ENCODE measurements at regions not wholly inside any gene's neighbourhood (a gene's known extent, or its start where the extent isn't known, plus 50 kb on each side); places are given as distances from the start of the nearest gene placed in this dataset.

DNA sequence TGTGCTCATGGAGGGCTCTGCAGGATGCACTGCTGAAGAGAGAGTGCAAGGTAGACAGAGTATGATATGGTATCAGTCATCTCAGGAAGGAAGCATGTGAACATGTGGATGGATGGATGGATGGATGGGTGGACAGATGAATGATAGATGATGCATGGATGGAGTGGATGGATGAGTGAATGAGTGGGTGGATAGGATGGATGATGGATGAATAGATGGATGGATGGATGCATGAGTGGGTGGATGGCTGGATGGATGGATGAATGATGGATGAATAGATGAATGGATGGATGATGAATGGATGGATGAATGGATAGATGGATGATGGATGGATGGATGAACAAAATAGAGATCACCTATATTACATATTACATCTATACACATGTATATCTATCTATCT lies 341.3 kb downstream of the DRD1 start:
- no peak overlapping the region for H3K27ac ChIP-seq (ENCODE audit: low read depth, low read length, poor library complexity, severe bottlenecking)
- intact Hi-C loops (cut with micrococcal nuclease; ENCODE audit: unreplicated experiment), result no loop called here
- no peaks in the 10 kb centered on the region for H3K27me3 ChIP-seq (replicated peaks; ENCODE audit: insufficient read depth, low read depth, low read length, poor library complexity)
- POLR2A ChIA-PET (ENCODE audit: low non-redundant PET), result no interaction called here
- no peak for DNase-seq (ENCODE audit: low spot score)
- no peak for TF ChIP-seq EZH2 (IDR thresholded peaks at IDR 0.05; ENCODE audit: borderline replicate concordance, low read depth, low read length, poor library complexity, severe bottlenecking)
- TF ChIP-seq, protein P1, sequence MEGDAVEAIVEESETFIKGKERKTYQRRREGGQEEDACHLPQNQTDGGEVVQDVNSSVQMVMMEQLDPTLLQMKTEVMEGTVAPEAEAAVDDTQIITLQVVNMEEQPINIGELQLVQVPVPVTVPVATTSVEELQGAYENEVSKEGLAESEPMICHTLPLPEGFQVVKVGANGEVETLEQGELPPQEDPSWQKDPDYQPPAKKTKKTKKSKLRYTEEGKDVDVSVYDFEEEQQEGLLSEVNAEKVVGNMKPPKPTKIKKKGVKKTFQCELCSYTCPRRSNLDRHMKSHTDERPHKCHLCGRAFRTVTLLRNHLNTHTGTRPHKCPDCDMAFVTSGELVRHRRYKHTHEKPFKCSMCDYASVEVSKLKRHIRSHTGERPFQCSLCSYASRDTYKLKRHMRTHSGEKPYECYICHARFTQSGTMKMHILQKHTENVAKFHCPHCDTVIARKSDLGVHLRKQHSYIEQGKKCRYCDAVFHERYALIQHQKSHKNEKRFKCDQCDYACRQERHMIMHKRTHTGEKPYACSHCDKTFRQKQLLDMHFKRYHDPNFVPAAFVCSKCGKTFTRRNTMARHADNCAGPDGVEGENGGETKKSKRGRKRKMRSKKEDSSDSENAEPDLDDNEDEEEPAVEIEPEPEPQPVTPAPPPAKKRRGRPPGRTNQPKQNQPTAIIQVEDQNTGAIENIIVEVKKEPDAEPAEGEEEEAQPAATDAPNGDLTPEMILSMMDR (conservative IDR thresholded peaks at IDR 0.05; ENCODE audit: low read depth, low read length), result no peak
- no peaks in the 10 kb centered on the region for H3K36me3 ChIP-seq (ENCODE audit: insufficient read depth, low read length, poor library complexity, severe bottlenecking)
- H3K9me3 ChIP-seq (ENCODE audit: low read depth, low read length, poor library complexity, severe bottlenecking), result no peaks in the 10 kb centered on the region
- no peak overlapping the region for H3K4me3 ChIP-seq (ENCODE audit: low read depth, low read length, poor library complexity, severe bottlenecking)
- BruUV-seq (replicated peaks), result no TSS peak
- no peaks in the 10 kb centered on the region for H3K4me1 ChIP-seq (ENCODE audit: insufficient read depth, low read length, poor library complexity, severe bottlenecking)
- CTCF ChIA-PET, result no interaction called here

DNA sequence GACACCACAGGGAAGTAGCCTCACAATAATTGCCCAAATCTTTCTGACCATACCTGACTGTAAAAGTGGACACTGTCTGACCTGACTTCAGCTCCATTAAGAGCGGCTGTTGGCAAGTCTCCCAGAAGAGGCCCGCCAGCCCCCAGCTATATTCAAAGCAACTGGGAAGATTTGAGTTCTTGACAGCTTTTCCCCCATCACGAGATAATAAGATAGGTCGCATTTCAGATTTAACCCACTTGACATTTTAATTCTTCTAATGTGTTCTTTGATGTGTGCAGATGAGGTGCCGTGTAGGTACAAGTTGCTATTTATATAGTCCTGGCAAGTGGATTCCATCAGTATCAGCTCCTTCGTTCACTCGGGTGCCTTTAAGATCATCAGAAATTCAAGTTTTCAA lies 345.7 kb downstream of the DRD1 start:
- intact Hi-C loops (cut with micrococcal nuclease; ENCODE audit: unreplicated experiment), result no loop called here

DNA sequence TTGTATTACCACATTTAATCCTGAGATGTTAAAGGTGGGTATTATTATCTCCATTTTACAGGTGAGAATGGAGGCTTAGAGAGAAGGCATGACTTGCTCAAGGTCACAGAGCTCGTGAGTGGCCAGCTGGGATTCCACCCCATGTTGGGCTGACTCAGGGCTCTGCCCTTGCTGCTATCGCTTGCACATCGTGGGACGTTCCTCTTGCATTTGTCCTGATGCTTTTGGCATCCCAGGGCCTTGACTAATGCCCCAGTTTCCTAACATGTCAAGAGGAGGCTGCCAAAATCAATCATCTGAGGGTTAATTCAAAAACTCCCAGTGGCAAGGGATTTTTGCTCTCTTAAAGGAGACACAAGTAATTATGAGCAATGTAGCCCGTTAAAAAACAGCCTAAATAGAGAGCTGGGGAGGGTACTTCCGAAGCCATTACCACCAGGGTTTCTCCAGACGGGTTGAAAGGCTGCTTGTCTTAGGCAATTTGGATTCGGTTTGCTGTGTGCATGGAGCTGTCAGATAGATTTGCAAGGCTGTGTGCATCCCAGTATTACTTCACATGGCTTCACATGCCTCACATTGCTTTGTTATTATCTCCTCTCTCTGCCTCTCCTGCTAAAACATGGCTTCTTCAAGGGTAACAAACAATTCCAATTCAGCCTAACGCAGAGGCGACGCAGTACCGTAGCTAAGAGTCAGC lies 347.4 kb downstream of the DRD1 start:
- POLR2A ChIA-PET (ENCODE audit: low non-redundant PET), result interaction anchor here (0.6 kb wide), 1 partner anchor 606 kb away, joined by 10 read pairs; no protein-coding TSS in a partner anchor
- no peak for DNase-seq (ENCODE audit: low spot score)
- Histone ChIP-seq H3K27me3 (replicated peaks; ENCODE audit: insufficient read depth, low read depth, low read length, poor library complexity) (no peaks in the 10 kb centered on the region), H3K4me1 (ENCODE audit: insufficient read depth, low read length, poor library complexity, severe bottlenecking) (no peaks in the 10 kb centered on the region), H3K4me3 (ENCODE audit: low read depth, low read length, poor library complexity, severe bottlenecking) (no peak overlapping the region), H3K9me3 (ENCODE audit: low read depth, low read length, poor library complexity, severe bottlenecking) (no peaks in the 10 kb centered on the region), H3K36me3 (ENCODE audit: insufficient read depth, low read length, poor library complexity, severe bottlenecking) (no peaks in the 10 kb centered on the region), H3K27ac (ENCODE audit: low read depth, low read length, poor library complexity, severe bottlenecking) (no peak overlapping the region)
- intact Hi-C loops (cut with micrococcal nuclease; ENCODE audit: unreplicated experiment), result no loop called here
- TF ChIP-seq, protein P1 (conservative IDR thresholded peaks at IDR 0.05; ENCODE audit: low read depth, low read length), result no peak
- no peak for TF ChIP-seq EZH2 (IDR thresholded peaks at IDR 0.05; ENCODE audit: borderline replicate concordance, low read depth, low read length, poor library complexity, severe bottlenecking)
- CTCF ChIA-PET, result no interaction called here
- no TSS peak for BruUV-seq (replicated peaks)

More for the DNA sequence above, 345.7 kb downstream of the DRD1 start:
- Histone ChIP-seq H3K9me3 (ENCODE audit: low read depth, low read length, poor library complexity, severe bottlenecking) (no peaks in the 10 kb centered on the region), H3K36me3 (ENCODE audit: insufficient read depth, low read length, poor library complexity, severe bottlenecking) (no peaks in the 10 kb centered on the region), H3K4me1 (ENCODE audit: insufficient read depth, low read length, poor library complexity, severe bottlenecking) (no peaks in the 10 kb centered on the region), H3K4me3 (ENCODE audit: low read depth, low read length, poor library complexity, severe bottlenecking) (no peak overlapping the region), H3K27ac (ENCODE audit: low read depth, low read length, poor library complexity, severe bottlenecking) (no peak overlapping the region), H3K27me3 (replicated peaks; ENCODE audit: insufficient read depth, low read depth, low read length, poor library complexity) (no peaks in the 10 kb centered on the region)
- BruUV-seq (replicated peaks), result no TSS peak
- no peak for DNase-seq (ENCODE audit: low spot score)
- TF ChIP-seq, protein P1 (conservative IDR thresholded peaks at IDR 0.05; ENCODE audit: low read depth, low read length), result no peak
- TF ChIP-seq EZH2 (IDR thresholded peaks at IDR 0.05; ENCODE audit: borderline replicate concordance, low read depth, low read length, poor library complexity, severe bottlenecking), result no peak
- CTCF ChIA-PET, result no interaction called here
- POLR2A ChIA-PET (ENCODE audit: low non-redundant PET), result no interaction called here

All from A673 (cell line).